ENCODE measurements at regions not wholly inside any gene's neighbourhood (a gene's known extent, or its start where the extent isn't known, plus 50 kb on each side); places are given as distances from the start of the nearest gene placed in this dataset.

DNA sequence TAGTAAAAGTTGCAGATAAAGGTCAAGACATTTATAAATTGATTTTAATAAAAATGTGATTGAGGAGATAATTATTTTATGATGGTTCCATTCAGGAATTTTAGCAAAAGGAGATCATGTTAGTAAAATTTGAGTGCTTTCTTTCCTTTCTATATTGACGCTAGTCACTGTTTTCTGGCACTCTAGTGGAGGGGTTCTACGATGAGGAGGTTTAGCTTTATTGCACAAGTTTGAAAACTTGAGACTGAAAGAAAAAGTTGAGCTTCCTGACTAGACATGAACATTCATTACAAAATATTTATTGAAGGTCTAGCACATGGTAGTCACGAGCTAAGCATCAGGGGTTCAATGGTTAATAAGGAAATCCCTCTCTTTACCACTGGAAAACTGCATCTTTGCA is 336.1 kb downstream of the SNAPC1 start:
- Histone ChIP-seq H3K23me2 (ENCODE audit: insufficient read length, low read depth, low read length, poor library complexity, severe bottlenecking) (no peaks in the 10 kb centered on the region), H3K56ac (ENCODE audit: insufficient read length, low read depth, low read length) (no peak overlapping the region), H3K18ac (ENCODE audit: insufficient read length, low read depth, low read length) (no peak overlapping the region), H3K27ac (ENCODE audit: insufficient read length, low read depth, low read length) (no peak overlapping the region), H3K9me3 (ENCODE audit: control insufficient read depth, low read depth, low read length) (no peaks in the 10 kb centered on the region), H3K79me2 (ENCODE audit: insufficient read depth, low read length) (no peaks in the 10 kb centered on the region), H4K5ac (ENCODE audit: insufficient read length, low read depth, low read length) (no peak overlapping the region), H3K4me2 (ENCODE audit: insufficient read depth, insufficient read length, low read length) (no peak overlapping the region), H3K79me1 (ENCODE audit: insufficient read depth, low read depth, low read length, poor library complexity, severe bottlenecking) (no peaks in the 10 kb centered on the region), H3K14ac (ENCODE audit: insufficient read depth, low read length) (no peak overlapping the region), H3K4ac (ENCODE audit: low read depth, low read length) (no peak overlapping the region), H4K20me1 (ENCODE audit: control insufficient read depth, insufficient read depth, insufficient read length) (no peaks in the 10 kb centered on the region), H2AK5ac (ENCODE audit: insufficient read length, low read length) (no peak overlapping the region), H3K9ac (ENCODE audit: extremely low read depth, insufficient read length, low read length) (no peak overlapping the region), H2AFZ (ENCODE audit: low read length) (no peak overlapping the region), H3K23ac (ENCODE audit: insufficient read length, low read depth, low read length) (no peak overlapping the region), H2BK120ac (ENCODE audit: low read depth, low read length, poor library complexity, severe bottlenecking) (no peak overlapping the region), H2BK15ac (ENCODE audit: low read depth, low read length) (no peak overlapping the region), H3T11ph (ENCODE audit: low read length) (no peak overlapping the region), H2BK20ac (ENCODE audit: low read depth, low read length, poor library complexity, severe bottlenecking) (no peak overlapping the region), H4K8ac (replicated peaks; ENCODE audit: insufficient read length, low read depth, low read length) (no peak overlapping the region), H2BK12ac (ENCODE audit: insufficient read length, low read depth, low read length) (no peak overlapping the region), H4K91ac (ENCODE audit: insufficient read length, low read depth, low read length) (no peak overlapping the region), H2BK5ac (ENCODE audit: insufficient read length, low read length) (no peak overlapping the region), H3K4me1 (ENCODE audit: insufficient read depth, low read length) (no peaks in the 10 kb centered on the region), H3K27me3 (ENCODE audit: insufficient read depth, low read length) (no peaks in the 10 kb centered on the region)
- TF ChIP-seq, protein P1, sequence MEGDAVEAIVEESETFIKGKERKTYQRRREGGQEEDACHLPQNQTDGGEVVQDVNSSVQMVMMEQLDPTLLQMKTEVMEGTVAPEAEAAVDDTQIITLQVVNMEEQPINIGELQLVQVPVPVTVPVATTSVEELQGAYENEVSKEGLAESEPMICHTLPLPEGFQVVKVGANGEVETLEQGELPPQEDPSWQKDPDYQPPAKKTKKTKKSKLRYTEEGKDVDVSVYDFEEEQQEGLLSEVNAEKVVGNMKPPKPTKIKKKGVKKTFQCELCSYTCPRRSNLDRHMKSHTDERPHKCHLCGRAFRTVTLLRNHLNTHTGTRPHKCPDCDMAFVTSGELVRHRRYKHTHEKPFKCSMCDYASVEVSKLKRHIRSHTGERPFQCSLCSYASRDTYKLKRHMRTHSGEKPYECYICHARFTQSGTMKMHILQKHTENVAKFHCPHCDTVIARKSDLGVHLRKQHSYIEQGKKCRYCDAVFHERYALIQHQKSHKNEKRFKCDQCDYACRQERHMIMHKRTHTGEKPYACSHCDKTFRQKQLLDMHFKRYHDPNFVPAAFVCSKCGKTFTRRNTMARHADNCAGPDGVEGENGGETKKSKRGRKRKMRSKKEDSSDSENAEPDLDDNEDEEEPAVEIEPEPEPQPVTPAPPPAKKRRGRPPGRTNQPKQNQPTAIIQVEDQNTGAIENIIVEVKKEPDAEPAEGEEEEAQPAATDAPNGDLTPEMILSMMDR (conservative IDR thresholded peaks at IDR 0.05): no peak
- H3K27ac Mint-ChIP-seq: no peak overlapping the region
- H3K27me3 Mint-ChIP-seq (ENCODE audit: low read depth): no peaks in the 10 kb centered on the region; the same call in 1 of the 2 replicates
- no peak for DNase-seq
- H3K36me3 Mint-ChIP-seq (ENCODE audit: insufficient read depth in 1 of 3, low read depth in 3 of 3): peaks cover 0 to 4% (median 0%) of the 10 kb centered on the region in 3 experiments; a peak in 1 of 7 replicates
- no peak overlapping the region for H3K4me3 Mint-ChIP-seq
- no peaks in the 10 kb centered on the region for H3K4me1 Mint-ChIP-seq
- H3K9me3 Mint-ChIP-seq: no peaks in the 10 kb centered on the region; a peak in 1 of 5 replicates
- WGBS (ENCODE audit: extremely low coverage, insufficient read length, low lambda C conversion rate): no CpG with 5 or more reads among the region's 3 CpGs

Data from H9 (cell line).